Fibroblast of gingiva (primary cell): ENCODE measurements at regions not wholly inside any gene's neighbourhood (a gene's known extent, or its start where the extent isn't known, plus 50 kb on each side); places are given as distances from the start of the nearest gene placed in this dataset.

Experiments used
- DNase-seq: peaks from one replicate; pipeline ENCODE4 v3.0.0-alpha.2; 2011; ENCODE audit warnings: low read depth

DNA sequence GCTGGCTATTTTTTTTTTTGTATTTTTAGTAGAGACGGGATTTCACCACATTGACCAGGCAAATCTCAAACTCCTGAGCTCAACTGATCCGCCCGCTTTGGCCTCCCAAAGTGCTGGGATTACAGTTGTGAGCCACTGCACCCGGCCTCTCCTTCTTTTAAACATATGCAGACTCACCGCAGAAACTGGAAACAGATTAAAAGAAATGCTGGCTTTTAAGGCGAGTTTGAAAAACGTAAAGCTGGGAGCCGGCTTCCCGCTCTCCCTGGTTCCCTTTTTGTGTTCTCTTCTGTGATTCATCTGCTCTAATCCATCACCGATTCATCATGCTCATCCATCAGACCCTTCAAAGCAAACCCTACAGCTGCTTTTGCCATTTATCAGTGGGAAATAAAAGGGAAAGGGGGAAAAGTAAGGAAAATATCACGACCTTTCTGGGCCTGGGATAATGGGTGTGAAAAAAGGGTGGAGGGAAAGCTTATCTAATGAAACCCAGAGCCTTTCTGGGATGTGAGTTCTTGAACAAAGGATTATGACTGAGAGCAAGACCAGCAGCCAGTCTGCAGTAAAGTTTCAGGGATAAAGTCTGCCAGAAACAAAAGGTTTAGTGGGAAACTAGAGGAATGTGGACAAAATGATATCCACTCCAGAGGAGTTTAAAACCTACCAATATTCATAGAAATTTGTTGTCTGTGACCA is 92.3 kb upstream of the LRIG1 start:
- DNase-seq: no peak

GRCh38 chr3:66593978-66594377 is 93.2 kb upstream of the LRIG1 start:
- peak; percentile 74 for DNase-seq

DNA sequence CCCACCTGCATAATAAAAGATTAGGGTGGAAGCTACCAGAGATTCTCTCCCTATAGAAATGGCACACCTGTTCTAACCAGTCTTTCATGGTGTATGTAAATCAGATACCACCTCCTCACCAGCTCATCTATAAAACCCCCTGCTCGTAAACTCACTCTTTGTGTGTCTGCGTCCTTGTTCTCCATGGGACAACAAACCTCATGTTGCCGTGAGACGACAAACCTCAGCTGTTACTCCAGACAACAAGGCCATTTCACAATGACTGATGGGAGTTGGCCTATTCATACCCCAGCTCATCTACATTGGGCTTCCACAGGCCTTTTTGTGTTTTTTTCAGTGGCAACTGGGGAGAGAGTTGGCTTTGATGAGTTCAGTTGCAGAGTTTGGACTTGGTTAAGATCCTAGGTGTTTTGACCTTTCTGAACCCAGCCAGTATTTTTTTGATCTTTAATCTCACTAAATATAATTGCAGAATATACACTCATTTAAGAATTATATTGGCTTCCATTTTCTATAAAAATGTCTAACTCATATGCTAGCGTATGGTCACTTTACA is 96.6 kb upstream of the LRIG1 start:
- no peak for DNase-seq

- DNase-seq: peak; percentile 56
Measured at GRCh38 chr3:66598168-66598567, 97.3 kb upstream of the LRIG1 start.

DNA sequence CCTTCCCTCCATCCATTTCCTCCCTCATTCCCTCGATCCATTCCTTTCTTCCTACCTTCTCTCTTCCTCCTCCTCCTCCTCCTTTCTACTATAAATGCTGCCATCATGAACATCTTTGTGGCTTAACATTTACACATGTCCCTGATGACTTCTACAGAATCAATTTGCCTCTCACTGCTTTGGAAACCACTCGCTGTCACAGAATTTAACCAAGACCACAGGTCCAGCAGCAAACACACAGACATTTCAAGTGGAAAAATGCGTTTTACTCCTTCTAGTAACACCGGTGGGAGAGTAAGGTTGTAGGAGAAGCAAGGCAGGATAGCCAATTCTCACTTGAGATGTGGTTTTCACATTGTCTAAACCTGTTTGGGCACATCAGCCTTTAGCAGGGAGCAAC is 101.4 kb upstream of the LRIG1 start:
- no peak for DNase-seq

DNA sequence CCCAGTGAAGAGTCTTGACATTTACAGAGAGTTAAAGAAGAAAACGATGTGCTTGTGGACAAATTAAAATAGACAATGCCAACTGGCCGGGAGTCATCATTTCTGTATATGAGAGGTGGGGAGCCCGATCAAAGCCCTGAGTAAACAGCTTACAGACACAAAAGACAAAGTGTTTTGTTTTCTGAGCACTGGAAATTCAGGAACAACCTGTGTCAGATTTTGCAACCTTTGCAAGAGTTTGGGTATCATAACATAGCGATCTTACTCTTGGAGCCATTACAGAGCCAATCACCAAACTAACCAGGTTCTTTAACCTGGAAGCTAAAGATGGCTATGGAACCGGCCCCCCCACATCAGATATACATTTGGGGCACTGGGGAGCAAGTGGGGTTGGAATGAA is 101.9 kb upstream of the LRIG1 start:
- DNase-seq: no peak

- DNase-seq: no peak
Measured at GRCh38 chr3:66603151-66603611, 102.4 kb upstream of the LRIG1 start.

- no peak for DNase-seq
Measured at GRCh38 chr3:66604481-66604880, 103.7 kb upstream of the LRIG1 start.

DNA sequence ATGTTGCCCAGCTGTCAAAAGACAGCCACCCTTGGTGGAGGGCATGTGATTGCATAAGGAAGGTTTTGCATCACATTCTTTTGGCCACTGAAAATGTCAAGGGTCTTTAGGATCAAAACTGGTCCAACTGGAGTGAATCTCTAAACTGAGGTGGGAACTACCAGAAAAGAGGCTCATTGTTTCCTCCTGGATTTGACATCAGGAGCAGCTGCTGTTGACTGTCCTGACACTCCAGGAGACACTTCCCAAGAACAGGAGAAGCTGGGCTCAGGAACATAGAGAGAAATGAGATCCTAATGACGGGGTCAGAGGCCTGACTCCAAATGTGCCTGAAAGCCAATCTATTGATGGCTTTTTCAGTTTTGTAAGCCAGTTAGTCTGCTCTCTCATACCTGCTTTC is 105.3 kb upstream of the LRIG1 start:
- no peak for DNase-seq

DNA sequence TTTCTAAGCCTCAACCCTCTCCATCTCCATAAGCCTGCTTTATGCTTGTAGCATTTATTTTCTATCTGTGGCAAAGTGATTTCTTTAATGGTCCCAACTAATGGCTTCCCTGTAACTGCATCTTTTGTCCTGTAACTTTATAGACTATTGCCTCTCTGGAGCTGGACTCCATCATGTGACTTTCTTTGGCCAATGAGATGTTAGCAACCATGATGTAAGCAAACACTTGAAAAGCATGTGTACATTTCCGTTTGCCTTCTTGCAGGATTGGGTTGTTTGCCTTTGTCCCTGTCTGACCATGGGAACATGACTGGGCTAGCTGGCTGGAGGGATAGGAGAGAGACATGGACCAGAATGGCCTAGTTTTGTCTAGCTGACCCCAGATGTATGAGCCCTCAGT is 106.0 kb upstream of the LRIG1 start:
- DNase-seq: no peak

- DNase-seq: peak; percentile 50
Measured at GRCh38 chr3:66609660-66610561, 109.1 kb upstream of the LRIG1 start.

GRCh38 chr3:66610562-66610909 is 109.7 kb upstream of the LRIG1 start:
- DNase-seq: no peak

GRCh38 chr3:66615643-66616301 is 115.0 kb upstream of the LRIG1 start:
- no peak for DNase-seq

GRCh38 chr3:66617351-66617750 is 116.5 kb upstream of the LRIG1 start:
- no peak for DNase-seq

DNA sequence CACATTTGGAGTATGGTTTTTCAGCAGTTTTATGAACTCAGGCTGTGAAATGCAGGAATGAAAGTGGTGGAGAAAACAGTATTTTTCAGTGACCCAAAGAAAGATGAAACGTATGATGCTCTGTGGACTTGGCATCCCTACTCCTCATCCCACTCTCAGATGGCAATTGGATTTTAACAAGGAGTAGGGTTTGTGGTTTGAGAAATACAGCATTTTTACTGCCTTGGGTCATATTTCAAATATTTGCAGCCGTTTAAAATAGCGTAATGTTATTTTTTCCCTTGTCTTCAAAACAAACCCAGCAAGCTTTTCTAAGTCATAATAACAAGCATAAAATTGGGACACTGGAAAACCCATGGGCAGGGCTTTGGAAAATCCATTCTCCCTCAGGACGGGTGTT is 117.2 kb upstream of the LRIG1 start:
- peak; percentile 39 for DNase-seq

GRCh38 chr3:66620296-66620695 is 119.5 kb upstream of the LRIG1 start:
- no peak for DNase-seq

DNA sequence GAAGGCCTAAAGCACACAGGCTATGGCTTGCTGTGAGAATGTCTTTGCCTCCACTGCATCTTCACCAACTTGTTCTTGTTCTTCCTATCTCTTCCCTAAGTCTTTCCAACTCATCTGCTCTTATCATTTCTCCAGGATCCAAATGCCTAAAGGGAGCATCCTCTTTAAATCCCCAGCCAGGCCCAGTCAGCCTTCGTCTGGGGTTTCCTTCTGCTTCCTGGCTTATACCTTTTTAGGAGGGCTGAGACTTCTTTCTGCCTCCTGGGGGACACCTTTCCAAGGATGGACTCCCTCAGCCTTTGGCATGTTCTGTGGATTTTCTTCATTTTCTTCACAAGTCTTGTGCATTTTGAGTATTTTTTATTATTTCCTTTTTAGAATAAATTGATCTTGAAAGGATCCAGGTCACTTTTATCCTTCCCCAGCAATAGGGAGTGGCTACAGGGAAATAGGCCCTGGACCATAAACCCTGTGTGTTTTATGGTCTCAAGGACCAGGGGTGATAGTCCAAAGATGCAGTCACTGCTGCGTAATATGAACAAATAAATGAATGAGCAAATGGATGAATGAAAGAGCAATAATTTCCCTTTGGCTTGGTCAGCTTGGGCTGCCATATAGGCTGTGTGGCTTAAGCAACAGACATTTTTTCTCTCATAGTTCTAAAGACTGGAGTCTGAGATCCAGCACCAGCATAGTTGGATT is 122.1 kb upstream of the LRIG1 start:
- DNase-seq: no peak

- no peak for DNase-seq
Measured at GRCh38 chr3:66625505-66626216, 124.8 kb upstream of the LRIG1 start.

DNA sequence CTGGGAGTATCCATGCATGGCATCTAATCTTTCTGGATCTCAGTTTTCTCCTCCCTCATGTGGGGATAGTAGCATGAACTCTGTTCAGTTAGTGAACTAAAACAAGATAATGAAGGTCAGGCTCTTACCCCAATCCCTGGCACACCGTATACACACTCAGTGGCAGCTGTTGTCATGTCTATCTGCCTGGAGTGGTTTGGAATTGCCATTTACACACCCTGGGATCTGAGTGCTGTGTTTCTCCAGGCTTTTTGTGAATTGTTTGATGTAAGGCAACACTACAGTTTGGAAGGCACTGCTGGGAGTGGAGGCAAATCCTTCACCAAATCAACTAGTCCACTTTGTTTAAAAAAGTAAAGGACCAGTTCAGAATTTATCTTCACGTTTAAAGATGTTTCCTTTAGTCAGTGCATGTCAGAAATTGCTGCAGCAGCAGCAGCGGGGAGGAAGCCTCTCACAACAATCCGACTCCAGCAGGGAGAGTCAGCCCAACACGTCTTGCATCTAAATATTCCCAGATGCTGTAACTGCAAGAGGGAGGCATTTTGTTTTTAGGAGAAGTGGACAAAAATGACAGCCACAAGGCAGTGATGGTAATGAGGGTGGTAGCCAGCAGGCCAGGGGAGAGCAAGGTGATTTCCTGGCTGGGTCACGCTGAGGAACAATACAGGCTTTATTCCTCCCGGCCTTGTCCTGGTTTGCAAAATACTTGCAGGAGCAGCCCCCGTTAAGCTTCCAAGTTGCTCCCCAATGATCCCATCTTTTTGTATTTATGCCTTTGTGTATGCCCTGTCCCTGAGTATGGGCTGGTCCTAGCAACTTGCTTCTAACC is 128.5 kb upstream of the LRIG1 start:
- no peak for DNase-seq

GRCh38 chr3:66629982-66630368 is 129.2 kb upstream of the LRIG1 start:
- DNase-seq: no peak
